Cerebellar cortex (tissue), 1 donor: ENCODE measurements at regions not wholly inside any gene's neighbourhood (a gene's known extent, or its start where the extent isn't known, plus 50 kb on each side); places are given as distances from the start of the nearest gene placed in this dataset.
"Not testable (repeated sequence)": the region's sequence is repeated elsewhere in the genome, so short reads cannot be mapped to it uniquely, and the experiment has no call there.

ENCODE experiments used
- DNase-seq: peaks from one replicate; pipeline ENCODE4 v3.0.0-alpha.2; 2015; ENCODE audit warnings: low spot score

- no peak for DNase-seq
Measured at GRCh38 chr2:121133551-121134319, 151.3 kb downstream of the TFCP2L1 start.

GRCh38 chr2:121134728-121135127 is 150.3 kb downstream of the TFCP2L1 start:
- DNase-seq, result no peak

- no peak for DNase-seq
Measured at GRCh38 chr2:121135168-121135853, 149.7 kb downstream of the TFCP2L1 start.

GRCh38 chr2:121136323-121136722 is 148.7 kb downstream of the TFCP2L1 start:
- no peak for DNase-seq

GRCh38 chr2:121137571-121137970 is 147.4 kb downstream of the TFCP2L1 start:
- DNase-seq, result no peak

GRCh38 chr2:121140734-121141133 is 144.3 kb downstream of the TFCP2L1 start:
- DNase-seq, result no peak

- DNase-seq, result no peak
Measured at GRCh38 chr2:121142452-121142851, 142.6 kb downstream of the TFCP2L1 start.

GRCh38 chr2:121144111-121144510 is 140.9 kb downstream of the TFCP2L1 start:
- DNase-seq, result no peak

GRCh38 chr2:121146630-121147029 is 138.4 kb downstream of the TFCP2L1 start:
- no peak for DNase-seq

GRCh38 chr2:121147766-121148165 is 137.2 kb downstream of the TFCP2L1 start:
- no peak for DNase-seq

GRCh38 chr2:121148481-121148880 is 136.5 kb downstream of the TFCP2L1 start:
- no peak for DNase-seq

- no peak for DNase-seq
Measured at GRCh38 chr2:121149384-121149783, 135.6 kb downstream of the TFCP2L1 start.

GRCh38 chr2:121150126-121150525 is 134.9 kb downstream of the TFCP2L1 start:
- no peak for DNase-seq

- no peak for DNase-seq
Measured at GRCh38 chr2:121150713-121151112, 134.3 kb downstream of the TFCP2L1 start.

- DNase-seq, result no peak
Measured at GRCh38 chr2:121151311-121152109, 133.5 kb downstream of the TFCP2L1 start.

GRCh38 chr2:121152861-121153260 is 132.1 kb downstream of the TFCP2L1 start:
- no peak for DNase-seq

- DNase-seq, result no peak
Measured at GRCh38 chr2:121153516-121153915, 131.5 kb downstream of the TFCP2L1 start.

- DNase-seq, result no peak
Measured at GRCh38 chr2:121155502-121156056, 129.4 kb downstream of the TFCP2L1 start.

- not testable (repeated sequence) for DNase-seq
Measured at GRCh38 chr2:121157481-121157880, 127.5 kb downstream of the TFCP2L1 start.

GRCh38 chr2:121159291-121160071 is 125.5 kb downstream of the TFCP2L1 start:
- DNase-seq, result no peak

GRCh38 chr2:121160366-121160765 is 124.6 kb downstream of the TFCP2L1 start:
- no peak for DNase-seq

GRCh38 chr2:121161272-121161671 is 123.7 kb downstream of the TFCP2L1 start:
- DNase-seq, result no peak
